ENCODE measurements at regions not wholly inside any gene's neighbourhood (a gene's known extent, or its start where the extent isn't known, plus 50 kb on each side); places are given as distances from the start of the nearest gene placed in this dataset.

- 3% methylated on average over 6 of the region's 6 CpGs for WGBS (ENCODE audit: low lambda C conversion rate)
- H3K4me3 ChIP-seq (ENCODE audit: low read depth in 2 of 2, low read length in 1 of 2) = no peak overlapping the region
Observed at GRCh38 chr13:22081430-22081829, 410.6 kb downstream of the FGF9 start.

GRCh38 chr13:22082030-22082429 lies 411.2 kb downstream of the FGF9 start:
- TF ChIP-seq POLR2AphosphoS5 (IDR thresholded peaks at IDR 0.05; ENCODE audit: low read depth, low read length) (no peak), RCOR1 (IDR thresholded peaks at IDR 0.05; ENCODE audit: low read length) (no peak)
- Histone ChIP-seq H3K9me2 (no peaks in the 10 kb centered on the region), H3K4me1 (ENCODE audit: control insufficient read depth in 1 of 2, insufficient read depth in 2 of 2, low read depth in 1 of 2, low read length in 1 of 2) (no peaks in the 10 kb centered on the region), H3K4me2 (no peak overlapping the region), H3K9me3 (no peaks in the 10 kb centered on the region), H3F3A (replicated peaks; ENCODE audit: insufficient read depth) (no peaks in the 10 kb centered on the region), H4K20me1 (ENCODE audit: insufficient read depth) (no peaks in the 10 kb centered on the region), H3K36me3 (replicated peaks in 1 of 2; ENCODE audit: control insufficient read depth in 1 of 2, insufficient read depth in 2 of 2, low read length in 1 of 2) (no peaks in the 10 kb centered on the region), H3K79me2 (ENCODE audit: insufficient read depth) (no peaks in the 10 kb centered on the region), H3K27ac (ENCODE audit: low read depth in 2 of 2, low read length in 1 of 2) (no peak overlapping the region), H3K4me3 (ENCODE audit: low read depth in 2 of 2, low read length in 1 of 2) (no peak overlapping the region), H3K9ac (no peak overlapping the region), H2AFZ (ENCODE audit: low read depth) (no peak overlapping the region), H3K27me3 (ENCODE audit: insufficient read depth) (no peaks in the 10 kb centered on the region)
- ChIA-PET POLR2A (no interaction called here), CTCF (no interaction called here)
- no peak for DNase-seq
- 7% methylated on average over 2 of the region's 2 CpGs for WGBS (ENCODE audit: low lambda C conversion rate)

More at GRCh38 chr13:22081430-22081829, 410.6 kb downstream of the FGF9 start:
- H3K9me3 ChIP-seq = no peaks in the 10 kb centered on the region
- no peaks in the 10 kb centered on the region for H3K36me3 ChIP-seq (replicated peaks in 1 of 2; ENCODE audit: control insufficient read depth in 1 of 2, insufficient read depth in 2 of 2, low read length in 1 of 2)
- no peaks in the 10 kb centered on the region for H3K9me2 ChIP-seq
- no peak overlapping the region for H3K27ac ChIP-seq (ENCODE audit: low read depth in 2 of 2, low read length in 1 of 2)
- no peaks in the 10 kb centered on the region for H4K20me1 ChIP-seq (ENCODE audit: insufficient read depth)
- no peaks in the 10 kb centered on the region for H3K27me3 ChIP-seq (ENCODE audit: insufficient read depth)
- H3K9ac ChIP-seq = no peak overlapping the region
- no peaks in the 10 kb centered on the region for H3K4me1 ChIP-seq (ENCODE audit: control insufficient read depth in 1 of 2, insufficient read depth in 2 of 2, low read depth in 1 of 2, low read length in 1 of 2)
- no peak overlapping the region for H3K4me2 ChIP-seq
- H3F3A ChIP-seq (replicated peaks; ENCODE audit: insufficient read depth) = no peaks in the 10 kb centered on the region
- ChIA-PET POLR2A (no interaction called here), CTCF (no interaction called here)
- no peak for DNase-seq
- H3K79me2 ChIP-seq (ENCODE audit: insufficient read depth) = no peaks in the 10 kb centered on the region
- TF ChIP-seq, protein P1, sequence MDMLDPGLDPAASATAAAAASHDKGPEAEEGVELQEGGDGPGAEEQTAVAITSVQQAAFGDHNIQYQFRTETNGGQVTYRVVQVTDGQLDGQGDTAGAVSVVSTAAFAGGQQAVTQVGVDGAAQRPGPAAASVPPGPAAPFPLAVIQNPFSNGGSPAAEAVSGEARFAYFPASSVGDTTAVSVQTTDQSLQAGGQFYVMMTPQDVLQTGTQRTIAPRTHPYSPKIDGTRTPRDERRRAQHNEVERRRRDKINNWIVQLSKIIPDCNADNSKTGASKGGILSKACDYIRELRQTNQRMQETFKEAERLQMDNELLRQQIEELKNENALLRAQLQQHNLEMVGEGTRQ (IDR thresholded peaks at IDR 0.05; ENCODE audit: borderline replicate concordance, low read depth, low read length) = no peak
- TF ChIP-seq POLR2AphosphoS5 (IDR thresholded peaks at IDR 0.05; ENCODE audit: low read depth, low read length) (no peak), TCF12 (IDR thresholded peaks at IDR 0.05) (no peak), SIN3A (IDR thresholded peaks at IDR 0.05; ENCODE audit: borderline replicate concordance, low read depth, low read length) (no peak), RXRA (IDR thresholded peaks at IDR 0.05; ENCODE audit: borderline replicate concordance, low read depth) (no peak), TAF1 (IDR thresholded peaks at IDR 0.05; ENCODE audit: borderline replicate concordance, low read depth, low read length) (no peak)
- TF ChIP-seq, protein P2, sequence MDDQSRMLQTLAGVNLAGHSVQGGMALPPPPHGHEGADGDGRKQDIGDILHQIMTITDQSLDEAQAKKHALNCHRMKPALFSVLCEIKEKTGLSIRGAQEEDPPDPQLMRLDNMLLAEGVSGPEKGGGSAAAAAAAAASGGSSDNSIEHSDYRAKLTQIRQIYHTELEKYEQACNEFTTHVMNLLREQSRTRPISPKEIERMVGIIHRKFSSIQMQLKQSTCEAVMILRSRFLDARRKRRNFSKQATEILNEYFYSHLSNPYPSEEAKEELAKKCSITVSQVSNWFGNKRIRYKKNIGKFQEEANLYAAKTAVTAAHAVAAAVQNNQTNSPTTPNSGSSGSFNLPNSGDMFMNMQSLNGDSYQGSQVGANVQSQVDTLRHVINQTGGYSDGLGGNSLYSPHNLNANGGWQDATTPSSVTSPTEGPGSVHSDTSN (IDR thresholded peaks at IDR 0.05) = no peak
- H2AFZ ChIP-seq (ENCODE audit: low read depth) = no peak overlapping the region

DNA sequence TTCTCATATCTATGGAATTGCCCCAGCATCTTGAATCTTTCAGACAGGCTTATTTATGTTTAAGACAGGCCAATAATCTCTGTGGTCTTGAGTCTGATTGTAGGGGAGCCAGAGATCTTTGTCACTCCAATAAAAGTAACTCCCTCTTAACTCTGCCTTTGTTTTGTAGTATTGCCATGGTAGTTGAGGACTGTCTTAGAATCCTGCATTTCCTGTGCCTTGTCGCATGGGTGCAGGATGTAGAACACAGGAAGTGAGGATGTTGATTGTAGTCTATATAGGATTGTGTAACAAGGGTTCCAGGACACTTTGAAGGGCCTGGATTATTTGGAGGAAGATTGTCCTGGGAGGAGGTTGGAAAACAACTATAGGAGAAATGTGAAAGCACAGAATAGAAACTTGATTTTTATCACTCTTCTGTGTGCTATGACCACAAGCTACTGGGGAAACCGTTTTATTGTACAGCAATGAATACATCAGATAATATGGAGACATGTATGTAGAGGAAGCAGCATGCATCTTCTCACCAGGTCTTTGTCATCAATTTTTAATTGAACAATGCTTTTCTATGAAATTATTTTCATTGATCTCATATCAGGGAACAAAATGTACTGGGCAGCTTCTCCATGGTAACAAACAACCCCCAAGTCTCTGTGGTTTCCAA lies 411.7 kb downstream of the FGF9 start:
- Histone ChIP-seq H3K9me2 (no peaks in the 10 kb centered on the region), H2AFZ (ENCODE audit: low read depth) (no peak overlapping the region)
- TF ChIP-seq EZH2phosphoT487 (IDR thresholded peaks at IDR 0.05; ENCODE audit: borderline replicate concordance, low read depth) (no peak), SMC3 (IDR thresholded peaks at IDR 0.05; ENCODE audit: low read depth, low read length) (no peak), NRF1 (IDR thresholded peaks at IDR 0.05; ENCODE audit: low read depth, low read length) (no peak), IRF3 (IDR thresholded peaks at IDR 0.05; ENCODE audit: low read depth, low read length) (no peak), CTCF (IDR thresholded peaks at IDR 0.05) (no peak)
- TF ChIP-seq, protein P3, sequence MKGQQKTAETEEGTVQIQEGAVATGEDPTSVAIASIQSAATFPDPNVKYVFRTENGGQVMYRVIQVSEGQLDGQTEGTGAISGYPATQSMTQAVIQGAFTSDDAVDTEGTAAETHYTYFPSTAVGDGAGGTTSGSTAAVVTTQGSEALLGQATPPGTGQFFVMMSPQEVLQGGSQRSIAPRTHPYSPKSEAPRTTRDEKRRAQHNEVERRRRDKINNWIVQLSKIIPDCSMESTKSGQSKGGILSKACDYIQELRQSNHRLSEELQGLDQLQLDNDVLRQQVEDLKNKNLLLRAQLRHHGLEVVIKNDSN (IDR thresholded peaks at IDR 0.05; ENCODE audit: borderline replicate concordance, low read depth) = no peak
- TF ChIP-seq, protein P1 (IDR thresholded peaks at IDR 0.05; ENCODE audit: borderline replicate concordance, low read depth, low read length) = no peak

More for the DNA sequence above, 411.7 kb downstream of the FGF9 start:
- no peaks in the 10 kb centered on the region for H3F3A ChIP-seq (replicated peaks; ENCODE audit: insufficient read depth)
- ChIA-PET CTCF (no interaction called here), POLR2A (no interaction called here)
- no peaks in the 10 kb centered on the region for H3K27me3 ChIP-seq (ENCODE audit: insufficient read depth)
- no peak overlapping the region for H3K4me2 ChIP-seq
- H4K20me1 ChIP-seq (ENCODE audit: insufficient read depth) = no peaks in the 10 kb centered on the region
- WGBS (ENCODE audit: low lambda C conversion rate) = 2% methylated on average over 2 of the region's 2 CpGs
- H3K9ac ChIP-seq = no peak overlapping the region
- no peak overlapping the region for H3K4me3 ChIP-seq (ENCODE audit: low read depth in 2 of 2, low read length in 1 of 2)
- no peak for DNase-seq
- H3K27ac ChIP-seq (ENCODE audit: low read depth in 2 of 2, low read length in 1 of 2) = no peak overlapping the region
- no peaks in the 10 kb centered on the region for H3K4me1 ChIP-seq (ENCODE audit: control insufficient read depth in 1 of 2, insufficient read depth in 2 of 2, low read depth in 1 of 2, low read length in 1 of 2)
- no peaks in the 10 kb centered on the region for H3K79me2 ChIP-seq (ENCODE audit: insufficient read depth)
- H3K9me3 ChIP-seq = no peaks in the 10 kb centered on the region
- H3K36me3 ChIP-seq (replicated peaks in 1 of 2; ENCODE audit: control insufficient read depth in 1 of 2, insufficient read depth in 2 of 2, low read length in 1 of 2) = no peaks in the 10 kb centered on the region

All from SK-N-SH (cell line).